Right atrium auricular region (tissue), 2 donors: ENCODE measurements at regions not wholly inside any gene's neighbourhood (a gene's known extent, or its start where the extent isn't known, plus 50 kb on each side); places are given as distances from the start of the nearest gene placed in this dataset.

Experiments used
- DNase-seq: peaks from one replicate; pipeline ENCODE4 v3.0.0-alpha.2; 2019; ENCODE audit warnings: low spot score
- H3K27ac ChIP-seq, 2 donors: fragments of 200-600 bp; sonication (generic); 1 replicate in 1 of 2; 2 replicates in 1 of 2; pipeline ENCODE4 v1.5.1; 2016 to 2019
- H3K27me3 ChIP-seq, 2 donors: fragments of 200-600 bp; sonication (generic); one replicate each; pipeline versions ENCODE4 v1.5.1 to v1.6.0; 2017 to 2019
- H3K36me3 ChIP-seq: fragments of 200-600 bp; sonication (generic); one replicate; pipeline ENCODE4 v1.5.1; 2016
- H3K4me1 ChIP-seq, 2 donors: fragments of 200-600 bp; sonication (generic); one replicate each; pipeline versions ENCODE4 v1.5.1 to v1.6.0; 2017 to 2019
- H3K4me3 ChIP-seq, 2 donors: fragments of 200-600 bp; sonication (generic); 1 replicate in 1 of 2; 2 replicates in 1 of 2; pipeline ENCODE4 v1.5.1; 2017 to 2019; ENCODE audit warnings: mild to moderate bottlenecking in 1 of 2, moderate library complexity in 1 of 2
- H3K9me3 ChIP-seq, 2 donors: fragments of 200-600 bp; sonication (generic); one replicate each; pipeline ENCODE4 v1.5.1; 2019
- TF ChIP-seq, protein P1 (sequence below), 2 donors: fragments of 200-600 bp; sonication (generic); IDR thresholded peaks; one replicate each; pipeline ENCODE4 v1.5.1; 2019; ENCODE audit warnings: antibody characterized with exemption in 2 of 2

GRCh38 chr6:153956808-153957207, 82.2 kb upstream of the OPRM1 start:
- H3K9me3 ChIP-seq = no peaks in the 10 kb centered on the region
- H3K36me3 ChIP-seq = no peaks in the 10 kb centered on the region
- no peaks in the 10 kb centered on the region for H3K27me3 ChIP-seq
- H3K4me3 ChIP-seq = no peak overlapping the region
- H3K4me1 ChIP-seq = no peaks in the 10 kb centered on the region
- TF ChIP-seq, protein P1, sequence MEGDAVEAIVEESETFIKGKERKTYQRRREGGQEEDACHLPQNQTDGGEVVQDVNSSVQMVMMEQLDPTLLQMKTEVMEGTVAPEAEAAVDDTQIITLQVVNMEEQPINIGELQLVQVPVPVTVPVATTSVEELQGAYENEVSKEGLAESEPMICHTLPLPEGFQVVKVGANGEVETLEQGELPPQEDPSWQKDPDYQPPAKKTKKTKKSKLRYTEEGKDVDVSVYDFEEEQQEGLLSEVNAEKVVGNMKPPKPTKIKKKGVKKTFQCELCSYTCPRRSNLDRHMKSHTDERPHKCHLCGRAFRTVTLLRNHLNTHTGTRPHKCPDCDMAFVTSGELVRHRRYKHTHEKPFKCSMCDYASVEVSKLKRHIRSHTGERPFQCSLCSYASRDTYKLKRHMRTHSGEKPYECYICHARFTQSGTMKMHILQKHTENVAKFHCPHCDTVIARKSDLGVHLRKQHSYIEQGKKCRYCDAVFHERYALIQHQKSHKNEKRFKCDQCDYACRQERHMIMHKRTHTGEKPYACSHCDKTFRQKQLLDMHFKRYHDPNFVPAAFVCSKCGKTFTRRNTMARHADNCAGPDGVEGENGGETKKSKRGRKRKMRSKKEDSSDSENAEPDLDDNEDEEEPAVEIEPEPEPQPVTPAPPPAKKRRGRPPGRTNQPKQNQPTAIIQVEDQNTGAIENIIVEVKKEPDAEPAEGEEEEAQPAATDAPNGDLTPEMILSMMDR (IDR thresholded peaks at IDR 0.05) = no peak
- no peak for DNase-seq
- H3K27ac ChIP-seq = no peak overlapping the region

DNA sequence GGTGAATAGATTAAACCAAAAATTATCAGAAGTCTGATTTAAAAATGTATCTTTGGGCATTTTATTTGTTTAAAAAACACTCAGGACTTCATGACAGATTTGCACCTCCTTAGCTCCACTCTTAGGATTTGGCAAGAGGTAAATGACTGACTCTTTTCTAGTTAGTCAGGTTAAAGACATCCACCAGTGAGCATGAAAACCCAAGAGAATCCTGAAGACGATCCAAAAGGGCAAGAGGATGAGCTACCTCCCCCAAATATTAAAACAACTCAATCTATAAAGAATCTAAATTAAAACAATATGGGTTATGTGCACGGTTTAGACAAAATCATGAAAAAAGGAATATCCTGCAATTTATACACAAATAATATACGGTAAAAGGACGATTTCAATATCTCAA, 89.4 kb upstream of the OPRM1 start:
- H3K27me3 ChIP-seq = no peaks in the 10 kb centered on the region
- H3K36me3 ChIP-seq = no peaks in the 10 kb centered on the region
- TF ChIP-seq, protein P1 (IDR thresholded peaks at IDR 0.05) = no peak
- H3K4me1 ChIP-seq = no peaks in the 10 kb centered on the region
- no peak for DNase-seq
- no peaks in the 10 kb centered on the region for H3K9me3 ChIP-seq
- H3K4me3 ChIP-seq = no peak overlapping the region
- no peak overlapping the region for H3K27ac ChIP-seq

DNA sequence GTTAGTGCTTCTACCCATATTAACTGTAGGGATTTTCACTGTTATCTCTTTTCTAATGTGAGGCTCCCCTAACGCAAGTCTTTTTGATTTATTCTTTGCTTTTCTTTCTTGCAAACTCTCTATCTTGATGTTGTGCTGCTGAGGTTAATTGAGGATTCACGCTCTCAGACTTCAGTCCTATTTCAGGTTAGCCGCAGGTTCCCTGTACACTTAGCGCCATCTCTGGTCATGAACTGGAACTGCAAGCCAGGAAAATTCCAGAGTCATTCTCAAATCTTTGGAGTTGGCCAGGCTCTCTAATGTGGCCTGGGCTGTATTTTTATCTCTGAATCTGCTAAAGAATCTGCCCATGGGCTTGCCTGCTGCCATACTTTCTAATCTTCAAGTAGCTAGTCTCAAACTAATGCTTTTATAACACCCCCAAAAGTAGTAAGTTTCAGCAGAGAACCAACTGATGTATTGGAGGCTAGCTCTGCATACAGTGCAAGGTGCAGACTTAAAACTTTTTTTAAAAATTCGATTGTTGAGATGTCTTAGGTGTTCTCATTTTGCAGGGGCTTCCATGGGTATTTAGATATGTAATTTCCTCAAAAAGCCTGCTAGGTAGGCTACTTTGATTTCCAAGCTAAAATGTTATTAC, 91.1 kb upstream of the OPRM1 start:
- TF ChIP-seq, protein P1 (IDR thresholded peaks at IDR 0.05) = peak; percentile 88 to 92
- H3K27me3 ChIP-seq = no peaks in the 10 kb centered on the region
- no peaks in the 10 kb centered on the region for H3K4me1 ChIP-seq
- H3K36me3 ChIP-seq = no peaks in the 10 kb centered on the region
- H3K4me3 ChIP-seq = no peak overlapping the region
- H3K9me3 ChIP-seq = no peaks in the 10 kb centered on the region
- no peak overlapping the region for H3K27ac ChIP-seq
- DNase-seq = no peak

- H3K36me3 ChIP-seq = no peaks in the 10 kb centered on the region
- no peaks in the 10 kb centered on the region for H3K9me3 ChIP-seq
- H3K27ac ChIP-seq = no peak overlapping the region
- TF ChIP-seq, protein P1 (IDR thresholded peaks at IDR 0.05) = no peak
- DNase-seq = no peak
- H3K4me1 ChIP-seq = no peaks in the 10 kb centered on the region
- no peaks in the 10 kb centered on the region for H3K27me3 ChIP-seq
- no peak overlapping the region for H3K4me3 ChIP-seq
Observed at GRCh38 chr6:153944201-153944600, 94.8 kb upstream of the OPRM1 start.

- no peak overlapping the region for H3K27ac ChIP-seq
- no peaks in the 10 kb centered on the region for H3K4me1 ChIP-seq
- no peaks in the 10 kb centered on the region for H3K9me3 ChIP-seq
- no peak for DNase-seq
- no peaks in the 10 kb centered on the region for H3K36me3 ChIP-seq
- H3K4me3 ChIP-seq = no peak overlapping the region
- TF ChIP-seq, protein P1 (IDR thresholded peaks at IDR 0.05) = no peak
- no peaks in the 10 kb centered on the region for H3K27me3 ChIP-seq
Observed at GRCh38 chr6:153942361-153942760, 96.7 kb upstream of the OPRM1 start.

GRCh38 chr6:153941768-153942167, 97.3 kb upstream of the OPRM1 start:
- TF ChIP-seq, protein P1 (IDR thresholded peaks at IDR 0.05) = no peak
- DNase-seq = no peak
- Histone ChIP-seq H3K4me3 (no peak overlapping the region), H3K36me3 (no peaks in the 10 kb centered on the region), H3K9me3 (no peaks in the 10 kb centered on the region), H3K27me3 (no peaks in the 10 kb centered on the region), H3K4me1 (no peaks in the 10 kb centered on the region), H3K27ac (no peak overlapping the region)
